Esophagus muscularis mucosa (tissue), 4 donors: ENCODE measurements at regions not wholly inside any gene's neighbourhood (a gene's known extent, or its start where the extent isn't known, plus 50 kb on each side); places are given as distances from the start of the nearest gene placed in this dataset.

Experiments used
- DNase-seq: peaks from one replicate; pipeline ENCODE4 v3.0.0-alpha.2; 2017; ENCODE audit errors: extremely low spot score
- H3K27ac ChIP-seq, 4 donors: fragments of 200-600 bp; sonication (generic); replicated peaks in 1 of 4; 1 replicate in 3 of 4; 2 replicates in 1 of 4; pipeline ENCODE4 v1.5.1; 2016 to 2019; ENCODE audit warnings: mild to moderate bottlenecking in 1 of 4
- H3K27me3 ChIP-seq, 4 donors: fragments of 200-600 bp; sonication (generic); one replicate each; pipeline versions ENCODE4 v1.5.1 to v1.6.0; 2016 to 2019
- H3K36me3 ChIP-seq, 4 donors: fragments of 200-600 bp; sonication (generic); one replicate each; pipeline ENCODE4 v1.5.1; 2016 to 2019
- H3K4me1 ChIP-seq, 4 donors: fragments of 200-600 bp; sonication (generic); one replicate each; pipeline ENCODE4 v1.5.1; 2016 to 2019
- H3K4me3 ChIP-seq, 4 donors: fragments of 200-600 bp; sonication (generic); 1 replicate in 2 of 4; 2 replicates in 2 of 4; pipeline ENCODE4 v1.5.1; 2016 to 2019; ENCODE audit warnings: mild to moderate bottlenecking in 4 of 4, moderate library complexity in 1 of 4
- H3K9me3 ChIP-seq, 4 donors: fragments of 200-600 bp; sonication (generic); 1 replicate in 3 of 4; 2 replicates in 1 of 4; pipeline ENCODE4 v1.5.1; 2016 to 2019
- CTCF ChIP-seq, 3 experiments: fragments of 200-600 bp in 2 of 3; fragments of 450-650 bp in 1 of 3; sonication (generic) in 2 of 3; IDR thresholded peaks; one replicate each; pipeline ENCODE4 v1.5.1; 2017 to 2019; ENCODE audit warnings: antibody characterized with exemption in 3 of 3, mild to moderate bottlenecking in 2 of 3, moderate library complexity in 1 of 3
- EP300 ChIP-seq: sonication (generic); formaldehyde crosslinking; IDR thresholded peaks from one replicate; pipeline ENCODE4 v1.6.1; 2017; ENCODE audit warnings: antibody characterized with exemption
- POLR2A ChIP-seq: fragments of 450-650 bp; IDR thresholded peaks from one replicate; pipeline ENCODE4 v1.6.1; 2017; ENCODE audit warnings: antibody characterized with exemption, moderate library complexity, mild to moderate bottlenecking, low read depth
- POLR2AphosphoS5 ChIP-seq, 2 donors: sonication (generic); formaldehyde crosslinking; IDR thresholded peaks; one replicate each; pipeline ENCODE4 v1.6.1; 2017; ENCODE audit warnings: antibody characterized with exemption in 2 of 2
- WGBS: methylation state at CpG from one replicate; pipeline ENCODE4 v1.1.5; 2018; 5-methylcytosine and 5-hydroxymethylcytosine counted together
- intact Hi-C: fragments of 100-400 bp; cut with DNase I; formaldehyde crosslinking; loops from one replicate; pipeline ENCODE4 v1.15.1; 2023

- no peaks in the 10 kb centered on the region for H3K27me3 ChIP-seq
- H3K9me3 ChIP-seq = no peaks in the 10 kb centered on the region
- no peaks in the 10 kb centered on the region for H3K36me3 ChIP-seq
- intact Hi-C loops = no loop called here
- H3K4me3 ChIP-seq = no peak overlapping the region
- H3K4me1 ChIP-seq = no peaks in the 10 kb centered on the region
- WGBS = 71% methylated on average over 3 of the region's 3 CpGs
- no peak overlapping the region for H3K27ac ChIP-seq
- no peak for DNase-seq
- TF ChIP-seq POLR2A = no peak
- no peak for TF ChIP-seq CTCF (IDR thresholded peaks at IDR 0.05)
- TF ChIP-seq POLR2AphosphoS5 (IDR thresholded peaks at IDR 0.05) = no peak
- no peak for TF ChIP-seq EP300
Measured at GRCh38 chr4:175290401-175290800, 372.2 kb downstream of the ADAM29 start.

GRCh38 chr4:175297965-175298565, 379.9 kb downstream of the ADAM29 start:
- 60% methylated on average over 2 of the region's 2 CpGs for WGBS
- Histone ChIP-seq H3K4me3 (no peak overlapping the region), H3K27ac (no peak overlapping the region), H3K4me1 (no peaks in the 10 kb centered on the region), H3K36me3 (no peaks in the 10 kb centered on the region), H3K9me3 (no peaks in the 10 kb centered on the region), H3K27me3 (no peaks in the 10 kb centered on the region)
- intact Hi-C loops = no loop called here
- no peak for DNase-seq
- TF ChIP-seq EP300 (no peak), POLR2AphosphoS5 (IDR thresholded peaks at IDR 0.05) (no peak), CTCF (IDR thresholded peaks at IDR 0.05) (no peak)

GRCh38 chr4:175306436-175306835, 388.3 kb downstream of the ADAM29 start:
- H3K27ac ChIP-seq = no peak overlapping the region
- no peak overlapping the region for H3K4me3 ChIP-seq
- no peak for DNase-seq
- no peaks in the 10 kb centered on the region for H3K36me3 ChIP-seq
- no peaks in the 10 kb centered on the region for H3K4me1 ChIP-seq
- H3K9me3 ChIP-seq = no peaks in the 10 kb centered on the region
- no peaks in the 10 kb centered on the region for H3K27me3 ChIP-seq
- TF ChIP-seq CTCF (IDR thresholded peaks at IDR 0.05) (no peak), POLR2AphosphoS5 (IDR thresholded peaks at IDR 0.05) (no peak), EP300 (no peak), POLR2A (no peak)
- intact Hi-C loops = no loop called here

GRCh38 chr4:175307326-175307725, 389.2 kb downstream of the ADAM29 start:
- Histone ChIP-seq H3K27me3 (no peaks in the 10 kb centered on the region), H3K4me3 (no peak overlapping the region), H3K9me3 (no peaks in the 10 kb centered on the region), H3K4me1 (no peaks in the 10 kb centered on the region), H3K27ac (no peak overlapping the region), H3K36me3 (no peaks in the 10 kb centered on the region)
- WGBS = 75% methylated on average over 1 of the region's 1 CpG
- intact Hi-C loops = no loop called here
- no peak for DNase-seq
- no peak for TF ChIP-seq POLR2A
- no peak for TF ChIP-seq CTCF (IDR thresholded peaks at IDR 0.05)
- TF ChIP-seq POLR2AphosphoS5 (IDR thresholded peaks at IDR 0.05) = no peak
- no peak for TF ChIP-seq EP300

GRCh38 chr4:175308236-175308635, 390.1 kb downstream of the ADAM29 start:
- Histone ChIP-seq H3K4me1 (no peaks in the 10 kb centered on the region), H3K9me3 (no peaks in the 10 kb centered on the region), H3K36me3 (no peaks in the 10 kb centered on the region), H3K27ac (no peak overlapping the region), H3K4me3 (no peak overlapping the region), H3K27me3 (no peaks in the 10 kb centered on the region)
- no peak for DNase-seq
- intact Hi-C loops = no loop called here
- TF ChIP-seq POLR2A = no peak
- no peak for TF ChIP-seq EP300
- no peak for TF ChIP-seq POLR2AphosphoS5 (IDR thresholded peaks at IDR 0.05)
- no peak for TF ChIP-seq CTCF (IDR thresholded peaks at IDR 0.05)
- WGBS = 67% methylated on average over 5 of the region's 5 CpGs
